CD4-positive, alpha-beta T cell treated with Interleukin-12 subunit alpha and Interleukin-12 subunit beta, for 1 hour (primary cell): ENCODE measurements at regions not wholly inside any gene's neighbourhood (a gene's known extent, or its start where the extent isn't known, plus 50 kb on each side); places are given as distances from the start of the nearest gene placed in this dataset.

Source experiments
- DNase-seq: peaks from one replicate; pipeline ENCODE4 v3.0.0-alpha.2; 2020

DNA sequence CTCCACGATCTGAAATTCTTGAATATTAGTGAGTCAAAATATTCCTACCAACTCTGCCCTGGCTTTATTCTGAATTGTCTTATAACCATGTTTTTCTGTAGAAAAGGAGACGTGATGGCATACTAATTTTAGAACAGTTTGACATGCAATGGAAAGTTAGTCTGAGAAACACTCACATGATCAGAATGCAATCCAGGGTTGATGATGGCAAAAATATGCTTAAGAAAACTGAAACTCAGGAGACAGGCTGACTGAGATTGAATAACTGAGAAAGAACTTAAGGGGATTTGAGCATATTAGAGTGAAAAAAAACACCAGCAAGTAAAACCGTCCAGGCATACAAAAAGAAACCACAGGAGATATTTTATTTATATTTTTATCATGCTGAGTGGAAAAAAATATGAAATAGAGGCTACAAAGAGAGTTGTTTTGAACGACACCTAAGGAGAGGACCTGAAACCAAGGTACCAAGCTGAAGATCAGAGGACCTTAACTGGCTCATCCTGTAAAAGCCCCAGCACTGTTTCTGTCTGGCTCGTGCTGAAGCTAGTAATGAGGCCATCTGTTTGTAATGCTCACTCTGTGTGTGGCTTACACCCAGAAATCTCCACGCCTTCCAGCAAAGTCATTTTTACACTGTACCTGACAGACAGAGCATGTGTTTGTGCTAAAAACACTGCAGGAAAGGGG is 437.2 kb upstream of the PKDCC start:
- no peak for DNase-seq

- DNase-seq: no peak
These were observed 429.1 kb upstream of the PKDCC start for GRCh38 chr2:41618754-41619153.

DNA sequence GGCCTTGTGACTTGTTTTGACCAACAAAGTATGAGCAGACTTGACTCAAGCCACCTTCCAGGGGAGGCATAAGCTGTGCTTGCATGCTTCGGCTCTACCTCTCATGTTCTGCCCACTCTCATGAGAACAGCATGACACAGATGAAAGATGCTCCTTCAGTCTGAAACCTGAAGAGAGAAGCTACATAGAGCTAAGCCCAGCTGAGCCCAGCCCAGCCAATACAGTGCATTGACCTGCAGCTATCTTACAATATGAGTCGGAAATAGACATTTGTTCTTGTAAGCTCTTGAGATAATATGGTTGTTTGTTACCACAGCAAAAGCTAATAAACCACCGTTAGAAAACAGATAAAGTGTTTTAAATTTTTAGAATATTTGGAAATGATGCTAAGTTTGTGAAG is 426.7 kb upstream of the PKDCC start:
- no peak for DNase-seq

- DNase-seq: no peak
These were observed 426.3 kb upstream of the PKDCC start for GRCh38 chr2:41621563-41621962.

GRCh38 chr2:41622301-41622700 is 425.5 kb upstream of the PKDCC start:
- no peak for DNase-seq

- DNase-seq: no peak
These were observed 420.9 kb upstream of the PKDCC start for GRCh38 chr2:41626936-41627335.

GRCh38 chr2:41634686-41635085 is 413.1 kb upstream of the PKDCC start:
- DNase-seq: no peak

GRCh38 chr2:41644936-41645335 is 402.9 kb upstream of the PKDCC start:
- no peak for DNase-seq

- DNase-seq: no peak
These were observed 400.3 kb upstream of the PKDCC start for GRCh38 chr2:41647468-41648050.

DNA sequence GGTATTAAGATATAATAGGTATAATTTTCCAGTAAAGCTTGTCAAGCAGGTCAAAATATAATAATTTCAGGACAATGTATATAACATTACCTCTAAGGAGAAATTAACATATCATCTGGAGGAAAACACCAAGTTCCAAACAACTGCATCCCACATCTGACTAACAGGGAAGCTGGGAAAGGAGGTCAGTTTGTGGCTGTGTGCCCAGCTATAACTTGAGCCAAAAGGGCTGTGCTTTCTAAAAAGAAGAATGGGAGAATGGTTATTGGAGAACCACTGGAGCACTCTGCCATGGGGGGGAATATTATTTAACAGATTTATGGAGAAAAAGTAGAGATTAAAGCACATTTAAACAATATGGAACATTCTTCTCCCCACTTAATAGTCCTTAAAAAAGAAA is 390.6 kb upstream of the PKDCC start:
- DNase-seq: no peak

DNA sequence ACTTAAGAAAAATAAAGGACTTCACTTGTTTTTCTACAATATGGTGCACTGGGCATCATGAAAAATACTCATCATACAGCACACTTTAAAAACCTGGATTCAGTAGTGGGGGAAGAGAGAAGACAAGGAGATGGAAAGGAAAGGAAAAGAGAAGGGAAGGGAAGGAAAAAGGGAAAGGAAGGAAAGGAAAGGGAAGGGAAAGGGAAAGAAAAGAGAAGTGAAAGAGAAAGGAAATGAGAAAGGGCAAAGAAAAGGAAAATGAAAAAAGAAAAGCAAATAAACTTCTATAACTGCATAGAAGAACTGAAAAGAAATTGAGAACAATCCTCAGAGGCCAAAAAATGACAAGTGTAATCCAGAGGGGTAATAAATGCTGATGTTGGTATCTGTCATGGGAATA is 388.1 kb upstream of the PKDCC start:
- no peak for DNase-seq

- no peak for DNase-seq
These were observed 385.4 kb upstream of the PKDCC start for GRCh38 chr2:41662461-41662860.

DNA sequence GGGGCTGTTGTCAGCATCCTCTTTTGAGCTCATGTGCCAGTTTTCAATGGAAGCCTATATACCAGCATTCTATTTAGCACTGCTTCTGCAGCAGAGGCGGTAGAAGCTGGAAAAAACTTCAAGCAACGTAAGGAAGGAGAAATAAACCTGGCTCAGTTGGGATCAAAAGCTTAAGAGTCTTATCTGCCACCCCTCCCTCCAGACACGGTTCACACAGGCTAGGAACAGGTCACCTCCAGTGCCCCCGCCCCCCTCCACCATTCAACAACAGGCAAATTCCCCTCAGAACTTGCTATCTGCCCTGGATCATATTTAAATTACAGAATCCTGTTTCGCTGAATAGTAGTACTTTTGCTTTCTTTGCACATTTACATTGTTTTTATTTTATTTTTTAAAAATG is 384.8 kb upstream of the PKDCC start:
- no peak for DNase-seq

DNA sequence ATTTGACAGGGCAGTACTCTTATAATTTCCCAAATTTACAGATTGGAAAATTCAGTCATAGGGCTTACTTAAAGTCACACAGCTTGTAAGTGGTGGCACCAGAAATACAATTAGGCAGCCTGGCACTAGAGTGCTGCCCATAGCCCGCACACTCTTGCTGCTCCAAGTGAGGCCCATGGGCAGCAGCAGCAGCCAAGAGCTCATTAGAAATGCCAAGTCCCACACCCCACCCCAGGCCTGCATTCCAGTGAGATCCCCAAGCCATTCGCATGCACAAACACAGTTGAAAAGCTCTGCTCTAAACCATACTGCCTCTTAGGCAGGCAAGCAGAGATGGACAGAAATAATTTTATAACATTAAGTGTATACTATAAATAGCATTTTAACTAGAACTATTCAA is 379.3 kb upstream of the PKDCC start:
- DNase-seq: no peak

DNA sequence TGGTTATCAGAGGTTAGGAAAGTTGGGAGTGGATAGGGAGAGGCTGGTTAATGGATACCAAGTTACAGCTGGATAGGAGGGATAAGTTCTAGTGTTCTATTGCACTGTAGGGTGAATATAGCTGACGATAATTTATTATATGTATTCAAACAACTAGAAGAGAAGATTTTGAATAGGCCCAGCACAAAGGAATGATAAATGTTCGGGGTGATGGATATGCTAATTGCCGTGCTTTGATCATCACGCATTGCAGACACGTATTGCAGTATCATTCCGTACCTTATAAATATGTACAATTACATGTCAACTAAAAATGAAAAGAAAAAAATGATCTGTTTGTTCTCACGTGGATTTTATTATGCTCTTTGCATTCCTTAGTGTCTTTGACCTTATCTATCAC is 369.2 kb upstream of the PKDCC start:
- DNase-seq: no peak

- DNase-seq: no peak
These were observed 361.7 kb upstream of the PKDCC start for GRCh38 chr2:41686156-41686555.

GRCh38 chr2:41691561-41691960 is 356.3 kb upstream of the PKDCC start:
- no peak for DNase-seq

DNA sequence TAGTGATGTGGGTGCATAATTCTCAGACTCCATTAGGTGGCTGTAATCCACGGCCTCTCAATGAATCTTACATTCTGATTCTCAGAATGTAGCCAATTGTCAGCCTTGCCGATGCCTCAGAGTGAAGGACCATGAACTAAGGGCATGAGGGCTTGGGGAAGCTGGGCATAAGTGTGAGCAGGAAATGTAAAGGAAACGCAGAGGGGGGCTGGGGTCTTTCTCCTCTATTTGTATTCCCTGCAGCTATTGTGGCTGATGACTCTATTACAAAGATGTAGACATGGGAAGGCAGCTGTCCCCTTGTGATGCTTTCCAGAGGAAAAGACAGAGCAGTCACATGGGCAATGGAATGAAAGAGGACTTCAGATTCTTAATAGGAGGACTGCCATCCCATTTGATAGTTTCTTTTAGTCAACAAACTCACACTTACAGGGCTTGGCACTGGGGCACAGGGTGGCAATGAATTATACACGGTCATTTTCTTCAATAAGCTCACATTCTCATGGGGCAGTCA is 353.2 kb upstream of the PKDCC start:
- DNase-seq: no peak

GRCh38 chr2:41695198-41696113 is 352.4 kb upstream of the PKDCC start:
- DNase-seq: no peak

DNA sequence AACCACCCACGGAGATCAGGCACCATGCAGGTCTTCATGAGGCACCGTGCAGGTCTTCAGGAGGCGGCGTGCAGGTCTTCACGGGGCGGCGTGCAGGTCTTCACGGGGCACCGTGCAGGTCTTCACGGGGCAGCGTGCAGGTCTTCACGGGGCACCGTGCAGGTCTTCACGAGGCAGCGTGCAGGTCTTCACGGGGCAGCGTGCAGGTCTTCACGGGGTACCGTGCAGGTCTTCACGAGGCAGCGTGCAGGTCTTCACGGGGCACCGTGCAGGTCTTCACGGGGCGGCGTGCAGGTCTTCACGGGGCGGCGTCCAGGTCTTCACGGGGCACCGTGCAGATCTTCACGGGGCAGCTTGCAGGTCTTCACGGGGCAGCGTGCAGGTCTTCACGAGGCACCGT is 350.4 kb upstream of the PKDCC start:
- DNase-seq: no peak

DNA sequence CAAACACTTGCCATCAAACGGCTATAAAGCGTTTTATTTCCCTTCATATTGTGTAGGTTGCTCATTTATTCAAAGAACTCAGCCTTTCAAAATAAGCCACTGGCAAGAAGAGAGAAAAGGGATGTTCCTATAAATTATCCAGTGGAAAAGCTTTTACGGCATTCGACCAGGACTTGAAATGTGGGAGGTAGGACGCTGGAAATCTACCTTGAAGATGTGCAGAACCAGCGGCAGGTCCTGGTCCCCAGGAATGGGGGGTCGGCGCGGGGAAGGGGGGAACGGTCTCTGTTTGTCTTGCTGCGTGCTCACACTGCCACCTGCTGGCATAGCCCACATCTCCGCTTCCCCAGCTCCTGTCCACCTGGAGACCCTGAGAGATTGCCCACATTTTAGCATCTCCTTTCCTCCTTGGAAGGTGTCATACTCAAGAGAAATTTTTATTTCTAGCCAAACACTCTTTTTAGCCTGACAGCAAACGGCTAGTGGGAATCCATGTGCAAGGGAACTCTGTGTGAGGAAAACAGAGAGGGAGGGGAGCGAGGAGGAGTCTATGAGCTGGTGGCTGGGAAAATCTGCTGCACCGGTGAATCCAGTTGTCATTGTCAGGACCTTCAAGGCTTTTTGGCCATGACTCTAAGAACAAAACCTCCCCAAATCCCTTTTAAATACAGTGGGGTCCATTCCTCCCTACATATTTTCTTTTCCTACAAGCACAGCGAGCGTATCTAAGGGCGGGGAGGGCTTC is 349.0 kb upstream of the PKDCC start:
- no peak for DNase-seq

- DNase-seq: no peak
These were observed 346.6 kb upstream of the PKDCC start for GRCh38 chr2:41701231-41701630.

DNA sequence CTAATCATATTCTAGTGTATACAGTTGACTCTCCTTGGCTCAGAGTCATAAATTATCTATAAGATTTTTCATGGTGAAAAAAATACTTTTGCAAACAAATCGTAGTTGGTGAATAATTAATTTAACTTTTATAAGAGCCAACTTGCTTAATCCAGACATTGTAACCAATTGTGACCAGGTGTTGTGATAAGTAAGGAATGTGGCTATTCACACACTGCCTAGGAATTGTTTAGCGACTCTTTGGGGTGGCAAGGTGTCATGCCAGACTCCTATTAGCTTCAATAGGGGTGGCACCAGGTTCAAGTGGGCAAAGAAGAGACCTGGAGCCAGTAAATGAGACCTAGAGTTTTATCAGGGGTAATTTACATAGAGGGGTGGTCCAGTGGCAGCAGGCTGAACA is 344.7 kb upstream of the PKDCC start:
- no peak for DNase-seq
